ENCODE measurements at regions not wholly inside any gene's neighbourhood (a gene's known extent, or its start where the extent isn't known, plus 50 kb on each side); places are given as distances from the start of the nearest gene placed in this dataset.
"Not testable (repeated sequence)": the region's sequence is repeated elsewhere in the genome, so short reads cannot be mapped to it uniquely, and the experiment has no call there.

- DNase-seq, result no peak
Measured at GRCh38 chr16:8183176-8184099, 406.9 kb downstream of the TMEM114 start.

- DNase-seq, result no peak
Measured at GRCh38 chr16:8182761-8183160, 407.6 kb downstream of the TMEM114 start.

GRCh38 chr16:8179615-8180014 lies 410.7 kb downstream of the TMEM114 start:
- DNase-seq, result no peak

- DNase-seq, result no peak
Measured at GRCh38 chr16:8178271-8178670, 412.0 kb downstream of the TMEM114 start.

- no peak for DNase-seq
Measured at GRCh38 chr16:8175411-8175810, 414.9 kb downstream of the TMEM114 start.

- peak; percentile 93 for DNase-seq
Measured at GRCh38 chr16:8173111-8173644, 417.1 kb downstream of the TMEM114 start.

GRCh38 chr16:8172551-8172950 lies 417.8 kb downstream of the TMEM114 start:
- DNase-seq, result no peak

- DNase-seq, result no peak
Measured at GRCh38 chr16:8168016-8168415, 422.3 kb downstream of the TMEM114 start.

GRCh38 chr16:8167436-8167835 lies 422.9 kb downstream of the TMEM114 start:
- DNase-seq, result no peak

GRCh38 chr16:8158051-8158450 lies 432.3 kb downstream of the TMEM114 start:
- DNase-seq, result no peak

GRCh38 chr16:8155275-8155674 lies 435.0 kb downstream of the TMEM114 start:
- no peak for DNase-seq

GRCh38 chr16:8146256-8147012 lies 443.9 kb downstream of the TMEM114 start:
- DNase-seq, result no peak

- DNase-seq, result no peak
Measured at GRCh38 chr16:8138666-8139065, 451.6 kb downstream of the TMEM114 start.

- DNase-seq, result no peak
Measured at GRCh38 chr16:8137606-8138005, 452.7 kb downstream of the TMEM114 start.

GRCh38 chr16:8130197-8130596 lies 460.1 kb downstream of the TMEM114 start:
- no peak for DNase-seq

- no peak for DNase-seq
Measured at GRCh38 chr16:8127070-8127469, 463.2 kb downstream of the TMEM114 start.

GRCh38 chr16:8126313-8126712 lies 464.0 kb downstream of the TMEM114 start:
- DNase-seq, result no peak

- DNase-seq, result no peak
Measured at GRCh38 chr16:8120001-8120400, 470.3 kb downstream of the TMEM114 start.

- DNase-seq, result no peak
Measured at GRCh38 chr16:8115814-8116213, 474.5 kb downstream of the TMEM114 start.

GRCh38 chr16:8114941-8115340 lies 475.4 kb downstream of the TMEM114 start:
- not testable (repeated sequence) for DNase-seq

- no peak for DNase-seq
Measured at GRCh38 chr16:8113843-8114242, 476.5 kb downstream of the TMEM114 start.

- DNase-seq, result no peak
Measured at GRCh38 chr16:8110572-8111514, 479.5 kb downstream of the TMEM114 start.

Data from islet precursor cell (in vitro differentiated cells).